ENCODE measurements at regions not wholly inside any gene's neighbourhood (a gene's known extent, or its start where the extent isn't known, plus 50 kb on each side); places are given as distances from the start of the nearest gene placed in this dataset.

- DNase-seq, result no peak
These were observed 181.7 kb downstream of the MTRR start for GRCh38 chr5:8050616-8051175.

GRCh38 chr5:8053270-8053669 lies 184.3 kb downstream of the MTRR start:
- DNase-seq, result no peak

- no peak for DNase-seq
These were observed 188.8 kb downstream of the MTRR start for GRCh38 chr5:8057769-8058168.

- DNase-seq, result no peak
These were observed 189.8 kb downstream of the MTRR start for GRCh38 chr5:8058616-8059190.

- DNase-seq, result no peak
These were observed 190.4 kb downstream of the MTRR start for GRCh38 chr5:8059337-8059736.

- DNase-seq, result peak; percentile 53
These were observed 191.4 kb downstream of the MTRR start for GRCh38 chr5:8060235-8060952.

GRCh38 chr5:8060953-8061429 lies 192.0 kb downstream of the MTRR start:
- peak; percentile 71 for DNase-seq

- no peak for DNase-seq
These were observed 193.6 kb downstream of the MTRR start for GRCh38 chr5:8062521-8062920.

GRCh38 chr5:8068078-8068477 lies 199.1 kb downstream of the MTRR start:
- DNase-seq, result no peak

GRCh38 chr5:8070138-8070537 lies 201.2 kb downstream of the MTRR start:
- no peak for DNase-seq

GRCh38 chr5:8079056-8079455 lies 210.1 kb downstream of the MTRR start:
- DNase-seq, result no peak

GRCh38 chr5:8081179-8081578 lies 212.2 kb downstream of the MTRR start:
- no peak for DNase-seq

GRCh38 chr5:8093669-8094068 lies 224.7 kb downstream of the MTRR start:
- DNase-seq, result no peak

GRCh38 chr5:8094304-8094703 lies 225.4 kb downstream of the MTRR start:
- DNase-seq, result no peak

GRCh38 chr5:8097146-8097545 lies 228.2 kb downstream of the MTRR start:
- DNase-seq, result no peak

GRCh38 chr5:8098081-8098480 lies 229.1 kb downstream of the MTRR start:
- no peak for DNase-seq

GRCh38 chr5:8102714-8103113 lies 233.8 kb downstream of the MTRR start:
- DNase-seq, result no peak

GRCh38 chr5:8114597-8115266 lies 245.8 kb downstream of the MTRR start:
- DNase-seq, result no peak

GRCh38 chr5:8123559-8123958 lies 254.6 kb downstream of the MTRR start:
- no peak for DNase-seq

- DNase-seq, result no peak
These were observed 265.7 kb downstream of the MTRR start for GRCh38 chr5:8134609-8135008.

GRCh38 chr5:8135742-8136141 lies 266.8 kb downstream of the MTRR start:
- DNase-seq, result no peak

GRCh38 chr5:8136271-8136670 lies 267.3 kb downstream of the MTRR start:
- DNase-seq, result no peak

- DNase-seq, result no peak
These were observed 269.1 kb downstream of the MTRR start for GRCh38 chr5:8137941-8138550.

Data from islet precursor cell (in vitro differentiated cells).